OCI-LY1 (cell line): ENCODE measurements at regions not wholly inside any gene's neighbourhood (a gene's known extent, or its start where the extent isn't known, plus 50 kb on each side); places are given as distances from the start of the nearest gene placed in this dataset.
"Not testable (repeated sequence)": the region's sequence is repeated elsewhere in the genome, so short reads cannot be mapped to it uniquely, and the experiment has no call there.

Experiments used
- CTCF ChIP-seq: fragments of 200-600 bp; sonication (generic), shearing (Covaris generic); IDR thresholded peaks from 2 replicates; pipeline ENCODE4 v1.5.1; 2017; ENCODE audit warnings: mild to moderate bottlenecking, antibody characterized with exemption, low read length, moderate library complexity, mixed read lengths
- EZH2 ChIP-seq: fragments of 200-600 bp; sonication (generic), shearing (Covaris generic); IDR thresholded peaks from 2 replicates; pipeline ENCODE4 v1.8.0; 2017; ENCODE audit warnings: borderline replicate concordance, mixed run types, mild to moderate bottlenecking, antibody characterized with exemption, low read length, moderate library complexity, mixed read lengths

DNA sequence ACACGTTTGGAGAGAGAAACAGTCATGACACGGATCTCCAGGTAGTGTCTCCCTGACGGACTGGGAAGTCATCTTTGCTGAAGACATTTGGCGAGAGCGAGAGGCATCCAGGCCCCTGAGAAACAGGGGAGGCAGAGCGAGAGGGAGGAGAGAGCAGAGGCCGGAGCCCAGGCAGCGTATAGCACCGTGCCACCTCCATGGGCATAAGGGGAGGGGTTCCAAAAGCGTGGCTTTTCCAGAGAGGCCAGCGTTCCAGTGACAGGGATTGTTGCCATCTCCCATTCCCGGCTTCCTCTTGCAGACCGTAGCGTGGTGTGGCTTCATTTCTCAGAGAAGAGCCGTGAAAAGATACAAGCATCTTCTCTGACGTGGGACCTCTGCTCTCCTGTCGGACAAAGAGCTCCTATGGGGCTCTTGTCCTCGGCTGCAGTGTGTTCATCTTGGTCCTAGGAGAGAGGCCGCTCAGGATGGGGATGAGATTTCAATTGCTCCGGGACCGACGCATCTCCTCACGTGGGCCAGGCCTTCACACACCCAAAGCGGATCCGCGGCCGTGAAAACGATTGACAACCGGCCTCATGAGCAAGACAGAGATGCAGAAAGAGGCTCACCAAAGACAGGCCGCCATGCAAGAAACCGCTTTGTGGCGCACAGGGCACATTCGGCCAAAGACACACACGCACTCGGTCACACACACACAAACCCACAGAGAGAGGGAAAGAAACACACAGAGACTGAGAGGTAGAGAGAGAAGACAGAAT, 170.5 kb upstream of the ZNF337 start:
- TF ChIP-seq CTCF, EZH2: not testable (repeated sequence)
